ENCODE measurements at regions not wholly inside any gene's neighbourhood (a gene's known extent, or its start where the extent isn't known, plus 50 kb on each side); places are given as distances from the start of the nearest gene placed in this dataset.
A peak's percentile ranks its signal among the peaks of the same experiment; 100 is the strongest.

- DNase-seq = peak; percentile 18
Measured at GRCh38 chr3:72288955-72289691, 504.2 kb upstream of the PROK2 start.

GRCh38 chr3:72287956-72288355 is 503.0 kb upstream of the PROK2 start:
- DNase-seq = no peak

- no peak for DNase-seq
Measured at GRCh38 chr3:72285502-72285901, 500.6 kb upstream of the PROK2 start.

GRCh38 chr3:72284471-72284870 is 499.5 kb upstream of the PROK2 start:
- no peak for DNase-seq

- no peak for DNase-seq
Measured at GRCh38 chr3:72282918-72283317, 498.0 kb upstream of the PROK2 start.

- no peak for DNase-seq
Measured at GRCh38 chr3:72281551-72281950, 496.6 kb upstream of the PROK2 start.

- no peak for DNase-seq
Measured at GRCh38 chr3:72280876-72281275, 495.9 kb upstream of the PROK2 start.

- DNase-seq = no peak
Measured at GRCh38 chr3:72279631-72280041, 494.7 kb upstream of the PROK2 start.

- no peak for DNase-seq
Measured at GRCh38 chr3:72279068-72279604, 494.2 kb upstream of the PROK2 start.

GRCh38 chr3:72278349-72279067 is 493.6 kb upstream of the PROK2 start:
- no peak for DNase-seq

- no peak for DNase-seq
Measured at GRCh38 chr3:72277710-72278109, 492.8 kb upstream of the PROK2 start.

- no peak for DNase-seq
Measured at GRCh38 chr3:72276806-72277205, 491.9 kb upstream of the PROK2 start.

- DNase-seq = no peak
Measured at GRCh38 chr3:72275331-72275751, 490.4 kb upstream of the PROK2 start.

- no peak for DNase-seq
Measured at GRCh38 chr3:72274493-72275330, 489.8 kb upstream of the PROK2 start.

- no peak for DNase-seq
Measured at GRCh38 chr3:72273615-72274014, 488.7 kb upstream of the PROK2 start.

- DNase-seq = no peak
Measured at GRCh38 chr3:72272356-72272755, 487.4 kb upstream of the PROK2 start.

- no peak for DNase-seq
Measured at GRCh38 chr3:72271923-72272322, 487.0 kb upstream of the PROK2 start.

GRCh38 chr3:72271216-72271615 is 486.3 kb upstream of the PROK2 start:
- no peak for DNase-seq

- no peak for DNase-seq
Measured at GRCh38 chr3:72270730-72271129, 485.8 kb upstream of the PROK2 start.

- no peak for DNase-seq
Measured at GRCh38 chr3:72270072-72270681, 485.2 kb upstream of the PROK2 start.

- DNase-seq = no peak
Measured at GRCh38 chr3:72269475-72269874, 484.5 kb upstream of the PROK2 start.

- peak; percentile 30 for DNase-seq
Measured at GRCh38 chr3:72266921-72267524, 482.1 kb upstream of the PROK2 start.

GRCh38 chr3:72266016-72266370 is 481.0 kb upstream of the PROK2 start:
- no peak for DNase-seq

Measured in stimulated activated CD4-positive, alpha-beta T cell treated with anti-CD3 and anti-CD28 coated beads, Interleukin-15, amount 100 ng/mL, for 24 hours (primary cell).